ENCODE measurements at regions not wholly inside any gene's neighbourhood (a gene's known extent, or its start where the extent isn't known, plus 50 kb on each side); places are given as distances from the start of the nearest gene placed in this dataset.

DNA sequence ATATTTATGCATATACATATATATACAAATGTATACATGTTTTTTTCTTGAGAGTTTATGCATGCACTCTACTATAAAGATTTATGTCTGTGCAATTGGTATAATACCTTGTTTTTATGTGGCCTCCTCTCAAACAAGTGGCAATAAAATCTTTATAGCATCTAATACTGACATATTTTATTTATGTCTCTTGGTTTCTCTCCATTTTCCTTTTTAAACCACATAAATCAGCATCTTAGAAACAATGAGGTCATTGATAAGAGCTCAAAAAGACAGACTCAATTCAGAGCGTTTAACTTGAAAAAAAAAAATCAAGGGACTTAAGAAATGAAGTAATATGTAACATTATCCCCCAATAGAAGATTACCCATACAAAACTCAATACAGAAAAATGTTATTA is 1442.2 kb upstream of the ALCAM start:
- WGBS, 2 donors: 63 to 68% methylated on average over 1 of the region's 1 CpG
- no peaks in the 10 kb centered on the region for H3K27me3 ChIP-seq
- no peaks in the 10 kb centered on the region for H3K36me3 ChIP-seq
- DNase-seq: no peak
- no peak overlapping the region for H3K4me3 ChIP-seq
- intact Hi-C loops (cut with DNase I): no loop called here
- H3K9me3 ChIP-seq: no peaks in the 10 kb centered on the region
- TF ChIP-seq POLR2A (IDR thresholded peaks at IDR 0.05): no peak
- H3K4me1 ChIP-seq: no peaks in the 10 kb centered on the region
- H3K27ac ChIP-seq: no peak overlapping the region

DNA sequence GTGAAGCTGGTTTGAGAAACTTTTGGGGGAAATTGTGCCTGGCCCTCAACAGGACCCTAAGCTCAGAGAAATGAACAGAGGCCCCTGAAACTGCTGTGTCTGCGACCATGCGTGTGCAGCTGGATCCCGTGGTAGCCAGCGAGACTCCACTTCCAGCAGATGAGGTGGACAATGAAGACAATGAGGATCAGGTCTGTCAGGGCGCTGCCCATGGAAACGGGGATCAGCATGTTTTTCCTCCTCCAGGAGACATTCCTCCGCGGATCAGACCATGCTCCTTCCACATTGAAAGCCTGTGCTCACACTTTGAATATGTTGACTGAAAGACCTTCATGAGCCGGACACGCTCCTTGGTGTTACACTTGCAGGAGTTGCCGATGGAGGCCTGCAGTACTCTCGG is 1439.8 kb upstream of the ALCAM start:
- H3K4me3 ChIP-seq: no peak overlapping the region
- TF ChIP-seq, protein P1, sequence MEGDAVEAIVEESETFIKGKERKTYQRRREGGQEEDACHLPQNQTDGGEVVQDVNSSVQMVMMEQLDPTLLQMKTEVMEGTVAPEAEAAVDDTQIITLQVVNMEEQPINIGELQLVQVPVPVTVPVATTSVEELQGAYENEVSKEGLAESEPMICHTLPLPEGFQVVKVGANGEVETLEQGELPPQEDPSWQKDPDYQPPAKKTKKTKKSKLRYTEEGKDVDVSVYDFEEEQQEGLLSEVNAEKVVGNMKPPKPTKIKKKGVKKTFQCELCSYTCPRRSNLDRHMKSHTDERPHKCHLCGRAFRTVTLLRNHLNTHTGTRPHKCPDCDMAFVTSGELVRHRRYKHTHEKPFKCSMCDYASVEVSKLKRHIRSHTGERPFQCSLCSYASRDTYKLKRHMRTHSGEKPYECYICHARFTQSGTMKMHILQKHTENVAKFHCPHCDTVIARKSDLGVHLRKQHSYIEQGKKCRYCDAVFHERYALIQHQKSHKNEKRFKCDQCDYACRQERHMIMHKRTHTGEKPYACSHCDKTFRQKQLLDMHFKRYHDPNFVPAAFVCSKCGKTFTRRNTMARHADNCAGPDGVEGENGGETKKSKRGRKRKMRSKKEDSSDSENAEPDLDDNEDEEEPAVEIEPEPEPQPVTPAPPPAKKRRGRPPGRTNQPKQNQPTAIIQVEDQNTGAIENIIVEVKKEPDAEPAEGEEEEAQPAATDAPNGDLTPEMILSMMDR (IDR thresholded peaks at IDR 0.05): no peak
- TF ChIP-seq POLR2A (IDR thresholded peaks at IDR 0.05): no peak
- 87 to 91% methylated on average over 4 to 12 of the region's 12 CpGs for WGBS, 2 donors
- intact Hi-C loops (cut with DNase I): no loop called here
- H3K4me1 ChIP-seq: no peaks in the 10 kb centered on the region
- no peaks in the 10 kb centered on the region for H3K9me3 ChIP-seq
- DNase-seq: no peak
- no peaks in the 10 kb centered on the region for H3K36me3 ChIP-seq
- no peaks in the 10 kb centered on the region for H3K27me3 ChIP-seq
- H3K27ac ChIP-seq: no peak overlapping the region

DNA sequence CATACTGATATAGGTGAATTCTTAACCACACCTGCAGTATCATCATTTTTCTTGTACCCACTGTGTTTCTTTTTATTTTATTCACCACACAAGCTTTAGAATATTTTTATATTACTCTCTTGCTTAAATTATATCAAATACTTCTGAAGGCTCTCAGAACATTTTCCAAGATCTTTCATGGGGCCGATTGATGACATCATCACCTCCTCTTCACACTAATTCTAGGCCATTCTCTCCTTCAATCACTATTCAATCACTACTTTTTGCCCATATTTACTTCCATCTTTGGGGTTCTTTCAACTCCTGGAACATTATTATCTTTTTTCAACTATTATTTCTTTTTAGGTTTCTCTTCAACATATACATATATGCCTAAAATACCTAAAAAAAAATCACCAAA is 1438.8 kb upstream of the ALCAM start:
- no peak overlapping the region for H3K4me3 ChIP-seq
- H3K27me3 ChIP-seq: no peaks in the 10 kb centered on the region
- TF ChIP-seq, protein P1 (IDR thresholded peaks at IDR 0.05): no peak
- TF ChIP-seq POLR2A (IDR thresholded peaks at IDR 0.05): no peak
- H3K36me3 ChIP-seq: no peaks in the 10 kb centered on the region
- DNase-seq: no peak
- no peak overlapping the region for H3K27ac ChIP-seq
- intact Hi-C loops (cut with DNase I): no loop called here
- 60 to 82% methylated on average over 1 of the region's 1 CpG for WGBS, 2 donors
- no peaks in the 10 kb centered on the region for H3K4me1 ChIP-seq
- no peaks in the 10 kb centered on the region for H3K9me3 ChIP-seq

DNA sequence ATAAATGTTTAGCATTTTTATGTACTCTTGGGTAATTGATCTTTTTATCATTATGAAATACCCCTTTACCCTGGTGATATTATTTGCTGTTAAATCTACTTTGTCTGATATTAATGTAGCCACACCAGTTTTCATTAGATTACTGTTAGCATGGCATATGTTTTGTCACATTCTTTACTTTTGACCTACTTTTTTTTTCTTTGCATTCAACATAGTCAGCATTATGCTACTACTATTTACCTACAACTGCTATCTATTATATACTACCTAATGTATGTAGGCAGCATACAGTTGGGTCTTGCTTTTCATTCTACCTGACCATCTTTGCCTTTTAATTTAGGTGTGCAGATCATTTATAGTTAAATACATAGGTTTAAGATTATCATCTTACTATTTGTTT is 1429.6 kb upstream of the ALCAM start:
- intact Hi-C loops (cut with DNase I): no loop called here
- H3K27ac ChIP-seq: no peak overlapping the region
- TF ChIP-seq POLR2A (IDR thresholded peaks at IDR 0.05): no peak
- TF ChIP-seq, protein P1 (IDR thresholded peaks at IDR 0.05): no peak
- H3K9me3 ChIP-seq: no peaks in the 10 kb centered on the region
- H3K4me3 ChIP-seq: no peak overlapping the region
- H3K4me1 ChIP-seq: no peaks in the 10 kb centered on the region
- no peak for DNase-seq
- H3K27me3 ChIP-seq: no peaks in the 10 kb centered on the region
- no peaks in the 10 kb centered on the region for H3K36me3 ChIP-seq

DNA sequence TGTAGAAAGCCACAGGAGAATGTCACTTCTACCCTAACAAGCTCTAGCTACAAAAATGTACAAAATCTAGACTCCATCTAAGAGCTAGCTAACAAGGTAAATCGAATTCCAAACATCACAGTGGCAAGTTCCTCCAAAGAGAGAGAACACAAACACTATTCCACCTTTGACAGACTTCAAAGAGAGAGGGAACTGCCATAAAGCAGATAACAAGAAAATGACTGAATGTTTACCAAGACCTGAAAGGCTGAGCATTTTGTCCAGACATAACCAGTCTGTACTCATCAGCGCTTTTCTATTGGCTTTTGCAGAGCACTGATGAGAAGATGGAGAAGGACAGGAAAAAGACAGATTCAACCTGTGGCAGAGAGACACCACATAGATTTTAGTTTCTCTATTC is 1419.6 kb upstream of the ALCAM start:
- intact Hi-C loops (cut with DNase I): no loop called here
- TF ChIP-seq, protein P1 (IDR thresholded peaks at IDR 0.05): no peak
- TF ChIP-seq POLR2A (IDR thresholded peaks at IDR 0.05): no peak
- no peak overlapping the region for H3K27ac ChIP-seq
- H3K4me3 ChIP-seq: no peak overlapping the region
- 59 to 63% methylated on average over 2 of the region's 2 CpGs for WGBS, 2 donors
- H3K36me3 ChIP-seq: no peaks in the 10 kb centered on the region
- H3K9me3 ChIP-seq: peaks cover 0 to 4% (median 0%) of the 10 kb centered on the region in 3 donors
- no peaks in the 10 kb centered on the region for H3K27me3 ChIP-seq
- DNase-seq: no peak
- H3K4me1 ChIP-seq: no peaks in the 10 kb centered on the region

DNA sequence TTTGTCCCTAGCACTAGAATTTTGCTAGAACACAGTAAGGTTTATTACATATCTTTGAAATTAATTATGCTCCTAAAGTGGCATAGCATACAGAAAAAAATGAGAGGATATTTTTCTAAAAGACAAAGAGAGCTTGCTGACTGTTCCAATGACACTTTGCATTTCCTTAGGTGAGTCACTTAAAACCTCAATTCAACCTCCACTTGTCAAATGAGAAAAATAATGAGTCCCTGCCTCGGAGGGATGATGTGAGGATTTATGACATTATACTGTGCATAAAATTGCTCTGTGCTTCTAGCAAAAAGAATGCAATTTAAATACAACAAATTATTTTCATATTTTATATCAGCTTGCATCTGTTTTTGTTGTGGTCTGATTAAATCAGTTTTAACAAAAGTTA is 1417.0 kb upstream of the ALCAM start:
- WGBS, 2 donors: 4 to 19% methylated on average over 1 of the region's 1 CpG
- TF ChIP-seq, protein P1 (IDR thresholded peaks at IDR 0.05): no peak
- no peak for TF ChIP-seq POLR2A (IDR thresholded peaks at IDR 0.05)
- peaks cover 0 to 4% (median 0%) of the 10 kb centered on the region in 3 donors for H3K9me3 ChIP-seq
- no peak for DNase-seq
- H3K4me3 ChIP-seq: no peak overlapping the region
- H3K27ac ChIP-seq: no peak overlapping the region
- H3K36me3 ChIP-seq: no peaks in the 10 kb centered on the region
- no peaks in the 10 kb centered on the region for H3K4me1 ChIP-seq
- intact Hi-C loops (cut with DNase I): no loop called here
- no peaks in the 10 kb centered on the region for H3K27me3 ChIP-seq
